Esophagus (tissue), 2 donors: ENCODE measurements at regions not wholly inside any gene's neighbourhood (a gene's known extent, or its start where the extent isn't known, plus 50 kb on each side); places are given as distances from the start of the nearest gene placed in this dataset.

Source experiments
- H3K27ac ChIP-seq, 2 donors: one replicate each; pipeline ENCODE4 v1.5.1; 2013; ENCODE audit warnings: low read depth in 2 of 2, mild to moderate bottlenecking in 2 of 2, inconsistent platforms in 1 of 2, low read length in 1 of 2, moderate library complexity in 1 of 2
- H3K27me3 ChIP-seq, 2 donors: one replicate each; pipeline ENCODE4 v1.6.1; 2013; ENCODE audit warnings: low read length in 2 of 2, control low read depth in 1 of 2, mild to moderate bottlenecking in 1 of 2; ENCODE audit not compliant: insufficient read depth in 2 of 2, control insufficient read depth in 1 of 2
- H3K36me3 ChIP-seq, 2 donors: one replicate each; pipeline ENCODE4 v1.6.1; 2013; ENCODE audit warnings: low read length in 1 of 2; ENCODE audit not compliant: control insufficient read depth in 2 of 2, insufficient read depth in 2 of 2
- H3K4me1 ChIP-seq, 2 donors: one replicate each; pipeline ENCODE4 v1.6.1; 2013; ENCODE audit warnings: low read length in 1 of 2; ENCODE audit not compliant: control insufficient read depth in 2 of 2, insufficient read depth in 2 of 2
- H3K4me3 ChIP-seq, 2 donors: one replicate each; pipeline ENCODE4 v1.5.1; 2013; ENCODE audit warnings: low read length in 2 of 2, mild to moderate bottlenecking in 2 of 2, low read depth in 1 of 2, moderate library complexity in 1 of 2
- H3K9me3 ChIP-seq, 2 donors: one replicate each; pipeline ENCODE4 v1.6.1; 2013; ENCODE audit warnings: mild to moderate bottlenecking in 2 of 2, low read depth in 1 of 2, low read length in 1 of 2, moderate library complexity in 1 of 2; ENCODE audit not compliant: control insufficient read depth in 2 of 2, insufficient read depth in 1 of 2
- WGBS, 2 donors: extraction: QIAGEN DNeasy Blood & Tissue Kit; methylation state at CpG; one replicate each; pipeline ENCODE4 v1.1.7; 2013; 5-methylcytosine and 5-hydroxymethylcytosine counted together
- donor health status: healthy with polysubstance abuse.
- donor health status: Bipolar disorder and iron deficiency.

- H3K4me1 ChIP-seq = no peaks in the 10 kb centered on the region
- no peaks in the 10 kb centered on the region for H3K9me3 ChIP-seq
- H3K4me3 ChIP-seq = no peak overlapping the region
- no peaks in the 10 kb centered on the region for H3K36me3 ChIP-seq
- no peaks in the 10 kb centered on the region for H3K27me3 ChIP-seq
- 85 to 97% methylated on average over 1 of the region's 1 CpG for WGBS, 2 donors
- H3K27ac ChIP-seq = no peak overlapping the region
Observed at GRCh38 chr2:22748909-22749308, 636.1 kb upstream of the KLHL29 start.

- Histone ChIP-seq H3K27me3 (no peaks in the 10 kb centered on the region), H3K4me1 (no peaks in the 10 kb centered on the region), H3K9me3 (peaks cover 0 to 2% of the 10 kb centered on the region in 2 donors), H3K4me3 (no peak overlapping the region), H3K36me3 (no peaks in the 10 kb centered on the region), H3K27ac (no peak overlapping the region)
- WGBS, 2 donors = 79 to 81% methylated on average over 7 of the region's 7 CpGs
Observed at GRCh38 chr2:22753476-22753875, 631.5 kb upstream of the KLHL29 start.

GRCh38 chr2:22756276-22757043 is 628.5 kb upstream of the KLHL29 start:
- Histone ChIP-seq H3K4me1 (no peaks in the 10 kb centered on the region), H3K4me3 (no peak overlapping the region), H3K9me3 (peaks cover 0 to 2% of the 10 kb centered on the region in 2 donors), H3K36me3 (no peaks in the 10 kb centered on the region), H3K27me3 (no peaks in the 10 kb centered on the region), H3K27ac (no peak overlapping the region)
- WGBS, 2 donors = 85% methylated on average over 9 of the region's 9 CpGs

GRCh38 chr2:22769497-22769896 is 615.5 kb upstream of the KLHL29 start:
- WGBS, 2 donors = 66 to 70% methylated on average over 3 of the region's 3 CpGs
- Histone ChIP-seq H3K27me3 (no peaks in the 10 kb centered on the region), H3K27ac (no peak overlapping the region), H3K9me3 (no peaks in the 10 kb centered on the region), H3K4me1 (no peaks in the 10 kb centered on the region), H3K36me3 (no peaks in the 10 kb centered on the region), H3K4me3 (no peak overlapping the region)

GRCh38 chr2:22784566-22784965 is 600.4 kb upstream of the KLHL29 start:
- WGBS, 2 donors = 75 to 81% methylated on average over 5 of the region's 5 CpGs
- no peak overlapping the region for H3K4me3 ChIP-seq
- no peaks in the 10 kb centered on the region for H3K4me1 ChIP-seq
- H3K27ac ChIP-seq = no peak overlapping the region
- H3K9me3 ChIP-seq = no peaks in the 10 kb centered on the region
- H3K27me3 ChIP-seq = peaks cover 0 to 4% of the 10 kb centered on the region in 2 donors
- H3K36me3 ChIP-seq = no peaks in the 10 kb centered on the region

- WGBS, 2 donors = 86 to 88% methylated on average over 2 of the region's 2 CpGs
- no peak overlapping the region for H3K4me3 ChIP-seq
- no peaks in the 10 kb centered on the region for H3K27me3 ChIP-seq
- H3K36me3 ChIP-seq = no peaks in the 10 kb centered on the region
- no peak overlapping the region for H3K27ac ChIP-seq
- H3K4me1 ChIP-seq = no peaks in the 10 kb centered on the region
- no peaks in the 10 kb centered on the region for H3K9me3 ChIP-seq
Observed at GRCh38 chr2:22786817-22787216, 598.2 kb upstream of the KLHL29 start.

GRCh38 chr2:22787745-22788144 is 597.2 kb upstream of the KLHL29 start:
- H3K27me3 ChIP-seq = no peaks in the 10 kb centered on the region
- 55 to 62% methylated on average over 1 of the region's 1 CpG for WGBS, 2 donors
- H3K4me1 ChIP-seq = no peaks in the 10 kb centered on the region

GRCh38 chr2:22788749-22789327 is 596.1 kb upstream of the KLHL29 start:
- H3K4me3 ChIP-seq = no peak overlapping the region
- no peaks in the 10 kb centered on the region for H3K4me1 ChIP-seq
- no peaks in the 10 kb centered on the region for H3K9me3 ChIP-seq
- no peak overlapping the region for H3K27ac ChIP-seq
- no peaks in the 10 kb centered on the region for H3K36me3 ChIP-seq
- H3K27me3 ChIP-seq = no peaks in the 10 kb centered on the region
- WGBS, 2 donors = 72 to 77% methylated on average over 7 of the region's 7 CpGs

More at GRCh38 chr2:22787745-22788144, 597.2 kb upstream of the KLHL29 start:
- H3K27ac ChIP-seq = no peak overlapping the region
- no peaks in the 10 kb centered on the region for H3K9me3 ChIP-seq
- no peaks in the 10 kb centered on the region for H3K36me3 ChIP-seq
- H3K4me3 ChIP-seq = no peak overlapping the region

GRCh38 chr2:22795287-22795866 is 589.6 kb upstream of the KLHL29 start:
- no peaks in the 10 kb centered on the region for H3K27me3 ChIP-seq
- no peak overlapping the region for H3K27ac ChIP-seq
- no peak overlapping the region for H3K4me3 ChIP-seq
- 34 to 38% methylated on average over 3 of the region's 3 CpGs for WGBS, 2 donors
- H3K9me3 ChIP-seq = no peaks in the 10 kb centered on the region
- no peaks in the 10 kb centered on the region for H3K4me1 ChIP-seq
- H3K36me3 ChIP-seq = no peaks in the 10 kb centered on the region
